GM12874 (cell line): ENCODE measurements at regions not wholly inside any gene's neighbourhood (a gene's known extent, or its start where the extent isn't known, plus 50 kb on each side); places are given as distances from the start of the nearest gene placed in this dataset.

ENCODE experiments used
- CTCF ChIP-seq: IDR thresholded peaks from 2 replicates; pipeline ENCODE4 v1.5.1; 2011; ENCODE audit warnings: low read depth, mild to moderate bottlenecking, control low read depth, low read length, moderate library complexity; ENCODE audit not compliant: insufficient read depth

- no peak for TF ChIP-seq CTCF
These were observed 152.8 kb upstream of the ZRANB2 start for GRCh38 chr1:71233645-71234044.

GRCh38 chr1:71232786-71233185 is 152.0 kb upstream of the ZRANB2 start:
- no peak for TF ChIP-seq CTCF

- no peak for TF ChIP-seq CTCF
These were observed 151.4 kb upstream of the ZRANB2 start for GRCh38 chr1:71232166-71232763.

GRCh38 chr1:71231751-71232150 is 150.9 kb upstream of the ZRANB2 start:
- no peak for TF ChIP-seq CTCF

- no peak for TF ChIP-seq CTCF
These were observed 148.0 kb upstream of the ZRANB2 start for GRCh38 chr1:71228742-71229365.

- no peak for TF ChIP-seq CTCF
These were observed 147.4 kb upstream of the ZRANB2 start for GRCh38 chr1:71228241-71228640.

- no peak for TF ChIP-seq CTCF
These were observed 144.0 kb upstream of the ZRANB2 start for GRCh38 chr1:71224741-71225377.
